Sigmoid colon (tissue), 4 donors: ENCODE measurements at regions not wholly inside any gene's neighbourhood (a gene's known extent, or its start where the extent isn't known, plus 50 kb on each side); places are given as distances from the start of the nearest gene placed in this dataset.

Experiments used
- EP300 ChIP-seq, 4 donors: sonication (generic); formaldehyde crosslinking; IDR thresholded peaks; one replicate each; pipeline ENCODE4 v1.6.1; 2017; ENCODE audit warnings: antibody characterized with exemption in 4 of 4
- POLR2A ChIP-seq, 2 donors: fragments of 450-650 bp; IDR thresholded peaks; one replicate each; pipeline ENCODE4 v1.6.1; 2016; ENCODE audit warnings: antibody characterized with exemption in 2 of 2, mild to moderate bottlenecking in 2 of 2, moderate library complexity in 2 of 2
- POLR2AphosphoS5 ChIP-seq, 4 donors: sonication (generic); formaldehyde crosslinking; IDR thresholded peaks; one replicate each; pipeline ENCODE4 v1.6.1; 2017; ENCODE audit warnings: antibody characterized with exemption in 4 of 4
- TF ChIP-seq, protein P1 (sequence below), 4 experiments: fragments of 450-650 bp in 3 of 4; fragments of 200-600 bp in 1 of 4; IDR thresholded peaks; one replicate each; pipeline ENCODE4 v1.5.1; 2016 to 2019; ENCODE audit warnings: antibody characterized with exemption in 4 of 4, mild to moderate bottlenecking in 3 of 4, moderate library complexity in 2 of 4

DNA sequence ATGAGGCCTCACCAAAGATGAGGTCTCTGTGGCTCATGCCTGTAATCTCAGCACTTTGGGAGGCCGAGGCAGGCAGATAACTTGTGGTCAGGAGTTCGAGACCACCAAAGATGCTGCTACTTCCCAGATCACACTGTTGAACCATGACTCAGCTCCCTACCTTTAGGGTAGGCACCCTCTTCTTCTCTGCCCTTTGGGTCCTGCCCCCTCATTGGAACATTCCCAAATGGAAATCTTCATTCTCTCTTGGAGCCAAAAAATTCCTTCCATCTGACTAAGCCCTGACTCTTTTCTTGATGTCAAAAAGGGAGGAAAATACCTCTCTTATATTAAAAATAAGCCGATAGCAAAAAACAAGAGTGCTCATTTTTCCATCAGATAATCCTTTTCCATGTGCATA is 183.5 kb downstream of the PAX3 start:
- TF ChIP-seq, protein P1, sequence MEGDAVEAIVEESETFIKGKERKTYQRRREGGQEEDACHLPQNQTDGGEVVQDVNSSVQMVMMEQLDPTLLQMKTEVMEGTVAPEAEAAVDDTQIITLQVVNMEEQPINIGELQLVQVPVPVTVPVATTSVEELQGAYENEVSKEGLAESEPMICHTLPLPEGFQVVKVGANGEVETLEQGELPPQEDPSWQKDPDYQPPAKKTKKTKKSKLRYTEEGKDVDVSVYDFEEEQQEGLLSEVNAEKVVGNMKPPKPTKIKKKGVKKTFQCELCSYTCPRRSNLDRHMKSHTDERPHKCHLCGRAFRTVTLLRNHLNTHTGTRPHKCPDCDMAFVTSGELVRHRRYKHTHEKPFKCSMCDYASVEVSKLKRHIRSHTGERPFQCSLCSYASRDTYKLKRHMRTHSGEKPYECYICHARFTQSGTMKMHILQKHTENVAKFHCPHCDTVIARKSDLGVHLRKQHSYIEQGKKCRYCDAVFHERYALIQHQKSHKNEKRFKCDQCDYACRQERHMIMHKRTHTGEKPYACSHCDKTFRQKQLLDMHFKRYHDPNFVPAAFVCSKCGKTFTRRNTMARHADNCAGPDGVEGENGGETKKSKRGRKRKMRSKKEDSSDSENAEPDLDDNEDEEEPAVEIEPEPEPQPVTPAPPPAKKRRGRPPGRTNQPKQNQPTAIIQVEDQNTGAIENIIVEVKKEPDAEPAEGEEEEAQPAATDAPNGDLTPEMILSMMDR (IDR thresholded peaks at IDR 0.05) = no peak
- no peak for TF ChIP-seq POLR2AphosphoS5 (IDR thresholded peaks at IDR 0.05)
- TF ChIP-seq EP300 (IDR thresholded peaks at IDR 0.05) = no peak
- TF ChIP-seq POLR2A (IDR thresholded peaks at IDR 0.05) = no peak
